Neuronal stem cell (in vitro differentiated cells): ENCODE measurements at regions not wholly inside any gene's neighbourhood (a gene's known extent, or its start where the extent isn't known, plus 50 kb on each side); places are given as distances from the start of the nearest gene placed in this dataset.
A peak's percentile ranks its signal among the peaks of the same experiment; 100 is the strongest.

Experiments
- DNase-seq: peaks from one replicate; pipeline ENCODE4 v3.0.0-alpha.2; 2013; ENCODE audit warnings: low spot score
- H2AFZ ChIP-seq: one replicate; pipeline ENCODE4 v1.6.1; 2013; ENCODE audit warnings: mild to moderate bottlenecking, low read length, inconsistent platforms
- H2AK5ac ChIP-seq: 2 replicates; pipeline ENCODE4 v1.6.1; 2013; ENCODE audit warnings: low read depth, mild to moderate bottlenecking, inconsistent platforms, low read length, moderate library complexity, mixed read lengths
- H2BK120ac ChIP-seq: 2 replicates; pipeline ENCODE4 v1.6.1; 2013; ENCODE audit warnings: low read depth, mild to moderate bottlenecking, inconsistent platforms, low read length, moderate library complexity, mixed read lengths
- H2BK12ac ChIP-seq: one replicate; pipeline ENCODE4 v1.6.1; 2013; ENCODE audit warnings: low read length, inconsistent platforms
- H2BK15ac ChIP-seq: 2 replicates; pipeline ENCODE4 v1.6.1; 2013; ENCODE audit warnings: mild to moderate bottlenecking, low read length, inconsistent platforms, mixed read lengths
- H2BK5ac ChIP-seq: one replicate; pipeline ENCODE4 v1.6.1; 2013; ENCODE audit warnings: inconsistent platforms, mild to moderate bottlenecking, low read length, moderate library complexity
- H3K14ac ChIP-seq: one replicate; pipeline ENCODE4 v1.6.1; 2013; ENCODE audit warnings: low read length, inconsistent platforms
- H3K18ac ChIP-seq: 2 replicates; pipeline ENCODE4 v1.6.1; 2013; ENCODE audit warnings: low read length, inconsistent platforms
- H3K23ac ChIP-seq: 2 replicates; pipeline ENCODE4 v1.6.1; 2013; ENCODE audit warnings: low read depth, mild to moderate bottlenecking, mixed read lengths, low read length, inconsistent platforms; ENCODE audit not compliant: poor library complexity
- H3K27ac ChIP-seq: replicated peaks from 3 replicates; pipeline ENCODE4 v1.5.1; 2013; ENCODE audit warnings: low read length, inconsistent platforms
- H3K27me3 ChIP-seq, 3 experiments: 2 replicates each; pipeline ENCODE4 v1.6.1; 2013; ENCODE audit warnings: low read length in 3 of 3, mild to moderate bottlenecking in 2 of 3, inconsistent platforms in 1 of 3, low read depth in 1 of 3, mixed read lengths in 1 of 3, moderate library complexity in 1 of 3; ENCODE audit not compliant: control insufficient read depth in 3 of 3, insufficient read depth in 3 of 3
- H3K36me3 ChIP-seq, 2 donors: replicated peaks in 1 of 2; 2 replicates each; pipeline ENCODE4 v1.6.1; 2013; ENCODE audit warnings: low read length in 2 of 2; ENCODE audit not compliant: control insufficient read depth in 2 of 2, insufficient read depth in 2 of 2
- H3K4ac ChIP-seq: 2 replicates; pipeline ENCODE4 v1.6.1; 2013; ENCODE audit warnings: inconsistent platforms, mild to moderate bottlenecking, low read length, moderate library complexity
- H3K4me1 ChIP-seq, 2 donors: 1 replicate in 1 of 2; 2 replicates in 1 of 2; pipeline ENCODE4 v1.6.1; 2013; ENCODE audit warnings: low read length in 2 of 2, low read depth in 1 of 2; ENCODE audit not compliant: control insufficient read depth in 2 of 2, insufficient read depth in 1 of 2
- H3K4me2 ChIP-seq: one replicate; pipeline ENCODE4 v1.6.1; 2013; ENCODE audit warnings: mild to moderate bottlenecking, low read length, inconsistent platforms; ENCODE audit not compliant: insufficient read depth, poor library complexity, severe bottlenecking
- H3K4me3 ChIP-seq, 2 donors: 2 replicates each; pipeline ENCODE4 v1.5.1; 2013; ENCODE audit warnings: low read length in 2 of 2, mild to moderate bottlenecking in 2 of 2, inconsistent platforms in 1 of 2, moderate library complexity in 1 of 2
- H3K79me1 ChIP-seq: one replicate; pipeline ENCODE4 v1.6.1; 2013; ENCODE audit warnings: low read depth, mild to moderate bottlenecking, inconsistent platforms, low read length, moderate library complexity
- H3K9ac ChIP-seq: one replicate; pipeline ENCODE4 v1.6.1; 2013; ENCODE audit warnings: mild to moderate bottlenecking, low read depth, low read length, inconsistent platforms; ENCODE audit not compliant: poor library complexity
- H3K9me3 ChIP-seq, 2 donors: replicated peaks in 1 of 2; 2 replicates each; pipeline versions ENCODE3 to v1.6.1; 2013; ENCODE audit warnings: low read length in 2 of 2, mild to moderate bottlenecking in 2 of 2, inconsistent platforms in 1 of 2, low read depth in 1 of 2, mixed read lengths in 1 of 2, moderate library complexity in 1 of 2; ENCODE audit not compliant: control insufficient read depth in 2 of 2, insufficient read depth in 1 of 2
- H4K8ac ChIP-seq: one replicate; pipeline ENCODE4 v1.6.1; 2013; ENCODE audit warnings: low read depth, mild to moderate bottlenecking, inconsistent platforms, low read length, moderate library complexity
- H4K91ac ChIP-seq: one replicate; pipeline ENCODE4 v1.6.1; 2013; ENCODE audit warnings: low read length, low read depth, mild to moderate bottlenecking, inconsistent platforms; ENCODE audit not compliant: poor library complexity
- WGBS, 2 donors: extraction: QIAGEN DNeasy Blood & Tissue Kit; methylation state at CpG; one replicate each; pipeline ENCODE4 v1.1.7; 2013; ENCODE audit warnings: missing lambda C conversion rate in 2 of 2, mixed read lengths in 1 of 2; ENCODE audit not compliant: insufficient read length in 2 of 2, insufficient replicate concordance in 1 of 2; ENCODE audit errors: extremely low coverage in 2 of 2; 5-methylcytosine and 5-hydroxymethylcytosine counted together

DNA sequence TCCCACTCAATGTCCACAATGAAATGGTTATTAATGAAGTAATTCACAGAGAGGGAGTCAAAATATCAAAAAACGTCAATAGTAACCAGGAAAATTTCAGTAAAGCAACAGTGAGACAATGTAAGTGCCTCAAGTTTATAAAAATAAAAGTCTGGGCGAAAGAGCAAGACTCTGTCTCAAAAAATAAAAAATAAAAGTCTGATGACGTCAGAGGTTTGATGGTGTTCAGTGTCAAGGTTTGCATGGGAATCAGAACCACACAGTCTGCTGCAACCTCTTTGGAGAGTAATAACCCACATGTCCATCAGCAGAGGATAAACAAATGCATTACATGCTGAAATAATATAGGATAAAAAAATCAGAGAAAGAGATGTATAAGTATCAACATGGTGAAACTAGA, 152.4 kb downstream of the ASCL1 start:
- Histone ChIP-seq H3K14ac (no peak overlapping the region), H3K4me1 (no peaks in the 10 kb centered on the region), H3K36me3 (no peaks in the 10 kb centered on the region), H3K79me1 (no peaks in the 10 kb centered on the region), H3K4ac (no peak overlapping the region), H3K18ac (no peak overlapping the region), H3K27me3 (no peaks in the 10 kb centered on the region), H3K4me2 (no peak overlapping the region), H2AFZ (no peak overlapping the region), H2BK15ac (no peak overlapping the region), H3K23ac (no peak overlapping the region), H4K8ac (no peak overlapping the region), H2BK5ac (no peak overlapping the region), H3K4me3 (no peak overlapping the region), H2AK5ac (no peak overlapping the region), H2BK120ac (no peak overlapping the region), H3K9ac (no peak overlapping the region), H4K91ac (no peak overlapping the region), H3K9me3 (no peaks in the 10 kb centered on the region), H2BK12ac (no peak overlapping the region), H3K27ac (no peak overlapping the region)
- WGBS, 2 donors: no CpG with 5 or more reads among the region's 3 CpGs
- no peak for DNase-seq

DNA sequence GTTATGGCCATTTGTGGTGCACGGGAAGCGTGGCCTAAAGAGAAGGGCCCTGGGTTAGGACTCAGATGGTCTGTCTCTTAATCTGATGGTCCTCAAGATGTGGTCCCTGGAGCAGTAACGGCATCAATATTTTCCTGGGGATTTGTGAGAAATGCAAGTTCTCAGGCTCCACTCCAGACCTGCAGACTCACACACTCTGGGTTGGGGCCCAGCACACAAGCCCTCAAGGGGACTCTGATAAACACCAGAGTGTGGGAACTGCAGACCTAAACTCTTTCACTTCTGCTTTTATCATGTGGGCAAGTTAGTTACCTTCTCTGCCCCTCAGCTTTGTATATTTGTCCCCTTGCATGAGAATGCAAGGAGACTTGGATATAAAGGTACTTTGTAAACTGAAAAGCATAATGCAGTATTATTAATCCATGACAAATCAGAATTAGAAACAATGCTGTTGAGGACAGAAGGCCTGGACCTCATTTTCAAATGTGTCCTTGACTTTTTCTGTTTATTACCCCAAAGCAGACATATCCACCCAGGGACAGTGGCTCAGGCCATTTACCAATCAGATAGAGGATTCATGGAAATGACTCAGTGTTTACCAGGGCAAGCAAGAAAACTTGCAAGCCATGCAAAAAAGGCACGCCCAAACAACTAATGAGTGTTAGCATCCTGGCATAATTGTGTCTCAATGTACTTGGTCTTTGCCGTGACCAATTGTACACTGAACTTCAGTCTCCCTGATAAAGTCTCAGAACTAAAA, 157.0 kb downstream of the ASCL1 start:
- no peak overlapping the region for H2AK5ac ChIP-seq
- H3K9me3 ChIP-seq: no peaks in the 10 kb centered on the region
- no peak overlapping the region for H3K14ac ChIP-seq
- DNase-seq: no peak
- no peak overlapping the region for H3K4me3 ChIP-seq
- H3K27me3 ChIP-seq: no peaks in the 10 kb centered on the region
- no peak overlapping the region for H2BK120ac ChIP-seq
- no peak overlapping the region for H3K23ac ChIP-seq
- H3K27ac ChIP-seq: no peak overlapping the region
- no peak overlapping the region for H2AFZ ChIP-seq
- H3K4me1 ChIP-seq: no peaks in the 10 kb centered on the region
- no peak overlapping the region for H2BK5ac ChIP-seq
- H3K4me2 ChIP-seq: no peak overlapping the region
- no CpG with 5 or more reads among the region's 5 CpGs for WGBS, 2 donors
- no peak overlapping the region for H2BK12ac ChIP-seq
- H3K9ac ChIP-seq: no peak overlapping the region
- no peaks in the 10 kb centered on the region for H3K79me1 ChIP-seq
- no peaks in the 10 kb centered on the region for H3K36me3 ChIP-seq
- no peak overlapping the region for H4K91ac ChIP-seq
- no peak overlapping the region for H3K18ac ChIP-seq
- no peak overlapping the region for H4K8ac ChIP-seq
- no peak overlapping the region for H2BK15ac ChIP-seq
- no peak overlapping the region for H3K4ac ChIP-seq

DNA sequence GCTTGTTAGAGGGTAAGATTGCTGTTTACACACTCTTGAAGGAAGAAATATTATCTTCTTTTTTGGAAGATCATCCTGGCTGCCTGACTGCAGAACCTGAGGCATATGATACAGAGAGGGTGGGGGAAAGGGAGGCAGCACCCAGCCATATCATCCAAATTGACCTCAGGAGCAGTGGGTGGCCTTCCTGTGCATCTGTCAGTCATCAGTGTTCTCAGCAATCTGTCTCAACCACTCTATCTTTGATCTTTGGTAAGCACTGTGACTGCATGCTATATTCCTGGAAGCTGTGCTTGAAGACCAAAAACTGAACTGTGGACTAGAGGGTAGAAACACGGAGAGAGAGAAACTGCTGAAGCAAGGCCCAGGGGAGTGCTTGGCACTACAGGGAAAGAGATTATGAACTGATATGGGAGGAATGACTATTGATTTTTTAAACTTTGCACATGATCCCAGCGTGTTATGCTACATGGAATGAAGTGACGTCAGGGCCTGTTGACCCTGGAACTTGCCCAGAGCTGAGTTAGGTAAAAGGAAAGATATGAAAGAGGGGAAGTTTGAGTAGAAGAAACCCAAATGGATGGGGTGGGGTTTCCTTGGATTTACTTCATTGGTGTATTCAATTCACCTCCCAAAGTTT, 171.5 kb downstream of the ASCL1 start:
- no peak overlapping the region for H2BK5ac ChIP-seq
- H3K9me3 ChIP-seq: peaks cover 0 to 2% of the 10 kb centered on the region in 2 donors
- no peaks in the 10 kb centered on the region for H3K79me1 ChIP-seq
- DNase-seq: no peak
- H3K27me3 ChIP-seq: no peaks in the 10 kb centered on the region
- H3K14ac ChIP-seq: no peak overlapping the region
- H3K4me1 ChIP-seq: no peaks in the 10 kb centered on the region
- H3K36me3 ChIP-seq: no peaks in the 10 kb centered on the region
- H3K23ac ChIP-seq: no peak overlapping the region
- no peak overlapping the region for H2BK15ac ChIP-seq
- H3K18ac ChIP-seq: no peak overlapping the region
- H4K91ac ChIP-seq: no peak overlapping the region
- H3K4ac ChIP-seq: no peak overlapping the region
- no peak overlapping the region for H3K27ac ChIP-seq
- WGBS, 2 donors: no CpG with 5 or more reads among the region's 3 CpGs
- H2AK5ac ChIP-seq: no peak overlapping the region
- no peak overlapping the region for H2BK12ac ChIP-seq
- H3K9ac ChIP-seq: no peak overlapping the region
- no peak overlapping the region for H3K4me2 ChIP-seq
- no peak overlapping the region for H4K8ac ChIP-seq
- H2BK120ac ChIP-seq: no peak overlapping the region
- H3K4me3 ChIP-seq: no peak overlapping the region
- no peak overlapping the region for H2AFZ ChIP-seq

- Histone ChIP-seq H3K4me3 (no peak overlapping the region), H2BK12ac (no peak overlapping the region), H3K4me2 (no peak overlapping the region), H3K23ac (no peak overlapping the region), H3K4me1 (no peaks in the 10 kb centered on the region), H3K18ac (peak overlapping the region; percentile 32), H4K91ac (no peak overlapping the region), H3K4ac (no peak overlapping the region), H3K27me3 (no peaks in the 10 kb centered on the region), H3K14ac (no peak overlapping the region), H2BK15ac (no peak overlapping the region), H3K79me1 (no peaks in the 10 kb centered on the region), H3K9me3 (peaks cover 0 to 2% of the 10 kb centered on the region in 2 donors), H2AK5ac (no peak overlapping the region), H4K8ac (no peak overlapping the region), H3K9ac (no peak overlapping the region), H2AFZ (no peak overlapping the region), H2BK5ac (no peak overlapping the region), H3K36me3 (no peaks in the 10 kb centered on the region), H2BK120ac (no peak overlapping the region), H3K27ac (no peak overlapping the region)
- DNase-seq: no peak
- WGBS, 2 donors: no CpG with 5 or more reads among the region's 3 CpGs
Measured at GRCh38 chr12:103130564-103130963, 173.1 kb downstream of the ASCL1 start.
